DMS153 (cell line): ENCODE measurements at regions not wholly inside any gene's neighbourhood (a gene's known extent, or its start where the extent isn't known, plus 50 kb on each side); places are given as distances from the start of the nearest gene placed in this dataset.
"Not testable (repeated sequence)": the region's sequence is repeated elsewhere in the genome, so short reads cannot be mapped to it uniquely, and the experiment has no call there.

Experiments
- DNase-seq: peaks from one replicate; lab custom pipeline; 2025; lab: John Stamatoyannopoulos, UW

DNA sequence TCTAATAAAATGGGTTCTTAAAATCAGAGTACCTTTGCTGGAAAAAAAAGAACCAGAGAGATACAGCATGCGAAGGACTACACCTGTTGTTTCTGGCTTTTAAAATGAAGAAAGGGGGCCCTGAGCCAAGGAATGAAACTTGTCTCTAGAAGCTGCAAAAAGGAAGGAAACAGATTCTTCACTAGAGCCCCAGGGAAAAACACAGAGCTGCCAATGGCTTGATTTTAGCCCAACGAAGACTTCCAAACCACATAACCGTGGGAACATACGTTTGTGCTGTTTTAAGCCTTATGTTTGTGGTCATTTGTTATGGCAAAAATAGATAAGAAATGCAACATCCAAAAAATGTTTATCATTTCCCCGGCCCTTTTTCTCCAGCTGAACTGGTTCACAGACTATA is 780.0 kb downstream of the SORCS1 start:
- no peak for DNase-seq

DNA sequence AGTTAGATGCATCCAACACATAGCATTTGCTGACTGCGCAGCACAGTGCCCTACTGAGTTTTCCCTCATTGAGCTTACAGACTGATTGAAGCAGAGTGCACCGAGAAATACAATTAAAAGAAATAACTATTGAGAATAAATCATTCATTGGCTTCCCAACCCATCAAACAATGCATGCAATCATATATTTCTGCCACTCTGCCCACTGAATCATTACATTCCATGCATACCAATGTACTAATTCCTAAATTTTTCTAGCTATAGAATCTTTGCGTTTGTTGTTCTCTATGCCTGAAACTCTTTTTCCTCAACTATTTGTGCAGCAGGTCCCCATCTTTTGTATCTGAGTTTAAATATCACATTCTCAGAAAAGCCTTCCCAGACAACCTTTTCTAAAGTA is 783.8 kb downstream of the SORCS1 start:
- no peak for DNase-seq

DNA sequence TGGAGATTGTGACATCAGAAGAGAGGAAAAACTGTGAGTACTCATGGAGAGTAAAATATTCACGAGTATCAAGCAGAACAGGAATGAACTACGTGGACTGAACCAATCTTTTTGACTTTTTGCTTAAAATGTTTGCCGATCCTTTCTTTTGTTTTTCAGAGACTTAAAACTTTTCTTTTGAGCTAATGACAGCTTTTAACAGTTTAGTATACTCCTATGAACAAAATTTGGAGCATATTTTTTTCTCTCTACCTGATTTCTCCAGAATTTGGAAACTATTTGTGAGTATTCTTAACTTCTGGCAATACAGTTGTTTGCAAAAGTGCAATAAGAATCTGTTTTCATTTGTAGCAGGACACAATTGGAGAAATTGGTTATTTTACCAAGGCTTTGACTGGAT is 786.3 kb downstream of the SORCS1 start:
- no peak for DNase-seq

DNA sequence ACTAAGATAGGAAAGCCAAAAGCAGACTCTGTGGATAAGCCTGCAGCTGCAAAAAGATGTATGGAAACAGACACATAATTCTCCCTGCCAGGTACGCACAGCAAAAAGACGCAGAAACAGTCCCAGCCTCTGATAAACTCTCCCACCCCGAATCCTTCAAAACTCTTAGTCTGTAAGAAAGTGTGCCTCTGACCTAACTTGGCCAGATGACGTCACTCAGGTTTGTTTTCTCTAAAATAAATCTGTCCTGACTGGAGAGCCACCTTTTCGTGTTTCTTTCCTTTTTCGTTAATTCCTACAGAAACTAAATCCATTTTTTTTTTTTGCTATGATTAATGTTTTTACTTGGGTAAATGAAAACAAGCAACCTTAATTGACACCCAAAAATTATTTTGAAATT is 793.8 kb downstream of the SORCS1 start:
- DNase-seq = no peak

DNA sequence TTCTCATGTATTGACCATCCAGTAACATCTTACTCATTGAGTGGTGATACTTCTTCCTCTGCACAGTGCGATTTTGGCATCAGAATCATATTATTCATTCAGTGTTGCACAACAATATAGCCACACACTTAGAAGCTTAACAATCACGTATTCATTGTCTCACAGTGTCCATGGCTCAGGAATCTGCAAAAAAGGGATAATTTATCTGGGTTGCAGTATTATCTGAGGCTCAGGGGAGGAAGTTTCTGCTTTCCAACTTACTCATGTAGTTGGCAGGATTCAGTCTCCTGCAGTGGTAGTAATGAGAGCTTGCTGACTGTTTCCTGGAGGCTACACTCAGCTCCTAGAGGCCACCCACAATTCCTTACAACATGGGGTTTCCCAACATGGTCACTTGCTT is 803.6 kb downstream of the SORCS1 start:
- no peak for DNase-seq

DNA sequence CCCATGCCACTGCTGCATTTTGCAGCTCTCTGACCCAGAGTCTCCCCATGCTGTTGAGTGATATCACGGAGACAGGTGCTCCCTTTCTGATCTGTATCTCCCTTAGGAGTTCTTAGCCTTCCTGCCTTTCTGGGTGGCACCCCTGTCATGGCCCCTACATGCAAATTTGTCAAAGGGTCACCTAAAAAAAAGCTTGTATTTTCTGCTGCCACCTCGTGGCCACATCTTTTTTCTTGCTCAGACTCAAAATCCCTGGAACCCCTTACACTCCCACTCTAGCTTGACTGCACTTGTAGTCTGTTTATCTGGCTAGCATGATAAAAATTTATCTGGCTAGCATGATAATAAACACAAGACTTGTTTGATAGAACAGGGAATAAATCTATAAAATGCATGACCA is 809.1 kb downstream of the SORCS1 start:
- DNase-seq = no peak

DNA sequence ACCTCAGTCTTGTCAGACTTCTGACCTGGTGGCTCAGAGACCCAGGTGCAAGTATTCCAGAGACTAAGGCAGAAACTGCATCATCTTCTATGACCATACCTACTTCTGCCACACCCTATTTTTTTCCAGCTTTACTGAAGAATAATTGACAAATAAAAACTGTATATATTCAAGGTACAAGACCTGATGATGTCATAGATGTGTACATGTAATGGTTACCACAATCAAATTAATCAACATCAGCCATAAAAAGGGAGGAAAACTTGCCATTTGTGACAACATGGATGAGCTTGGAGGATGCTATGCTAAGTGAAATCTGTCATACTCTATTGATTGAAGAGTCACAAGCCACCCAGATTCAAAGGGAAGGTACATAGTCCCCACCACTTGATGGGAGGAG is 815.6 kb downstream of the SORCS1 start:
- no peak for DNase-seq

DNA sequence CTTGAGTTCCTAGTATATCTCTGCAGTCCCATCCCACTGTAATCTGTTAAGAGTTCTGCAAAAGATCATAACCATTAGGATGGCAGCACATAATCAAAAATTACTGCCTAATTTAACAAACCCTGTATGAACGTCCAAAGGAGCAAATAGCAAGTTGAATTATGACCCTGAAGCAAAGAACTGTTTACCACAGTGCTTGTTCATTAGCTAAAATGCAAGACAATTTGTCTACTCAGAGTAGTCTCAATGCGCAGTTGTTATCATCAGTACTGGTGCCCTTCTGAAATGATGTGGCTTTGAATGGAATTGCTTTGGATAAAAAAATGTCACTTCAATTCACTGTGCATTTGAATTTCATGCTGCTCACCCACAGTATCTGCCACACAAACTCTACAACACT is 817.0 kb downstream of the SORCS1 start:
- DNase-seq = no peak

DNA sequence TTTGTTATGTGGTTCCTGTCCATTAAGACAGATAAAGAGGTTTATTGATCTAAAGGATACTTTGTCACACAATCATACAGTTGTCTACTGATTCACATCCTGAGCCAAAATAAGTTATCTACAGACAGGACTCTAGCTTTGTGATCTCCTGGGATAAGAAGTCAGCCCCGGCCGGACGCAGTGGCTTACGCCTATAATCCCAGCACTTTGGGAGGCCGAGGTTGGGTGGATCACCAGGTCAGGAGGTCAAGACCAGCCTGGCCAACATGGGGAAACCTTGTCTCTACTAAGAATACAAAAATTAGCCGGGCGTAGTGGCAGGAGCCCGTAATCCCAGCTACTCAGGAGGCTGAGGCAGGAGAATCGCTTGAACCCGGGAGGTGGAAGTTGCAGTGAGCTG is 821.0 kb downstream of the SORCS1 start:
- DNase-seq = not testable (repeated sequence)

DNA sequence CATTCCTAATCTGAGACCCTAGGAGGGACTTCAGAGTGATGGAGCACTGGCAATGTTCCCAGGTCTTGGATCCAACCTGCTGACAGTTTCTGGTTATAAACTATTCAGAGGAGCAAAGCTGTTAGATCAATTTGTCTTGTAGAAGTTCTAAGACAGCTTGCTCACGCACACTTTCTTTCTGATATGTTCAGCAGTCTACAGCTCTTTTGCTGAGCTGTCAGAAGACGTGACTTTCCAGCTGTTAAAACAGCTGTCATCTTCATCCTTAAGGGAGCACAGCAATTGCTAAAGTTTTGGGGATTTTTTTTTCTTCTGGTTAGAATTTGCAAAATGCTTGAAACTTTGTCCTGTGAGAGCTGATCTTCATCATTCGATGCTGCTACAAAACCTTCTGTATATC is 823.1 kb downstream of the SORCS1 start:
- DNase-seq = no peak

DNA sequence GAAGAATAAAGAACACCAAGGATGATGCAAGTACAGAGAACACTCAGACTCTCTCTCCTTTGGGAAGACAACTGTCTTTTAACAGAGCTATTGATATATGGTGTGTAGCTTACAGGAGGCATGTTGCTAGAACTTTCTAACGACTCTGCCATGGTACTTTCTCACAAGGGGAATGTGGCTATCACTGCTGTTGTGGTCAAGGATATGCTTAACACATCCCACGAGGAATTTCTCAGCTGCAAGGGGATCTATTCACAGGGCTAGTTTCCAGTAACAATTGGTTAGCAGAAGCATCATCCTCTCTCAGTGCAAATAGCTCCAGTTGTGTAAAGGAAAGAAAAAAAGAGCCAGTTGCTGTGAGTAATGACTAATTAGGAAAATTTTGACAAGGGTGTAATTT is 826.0 kb downstream of the SORCS1 start:
- DNase-seq = no peak

DNA sequence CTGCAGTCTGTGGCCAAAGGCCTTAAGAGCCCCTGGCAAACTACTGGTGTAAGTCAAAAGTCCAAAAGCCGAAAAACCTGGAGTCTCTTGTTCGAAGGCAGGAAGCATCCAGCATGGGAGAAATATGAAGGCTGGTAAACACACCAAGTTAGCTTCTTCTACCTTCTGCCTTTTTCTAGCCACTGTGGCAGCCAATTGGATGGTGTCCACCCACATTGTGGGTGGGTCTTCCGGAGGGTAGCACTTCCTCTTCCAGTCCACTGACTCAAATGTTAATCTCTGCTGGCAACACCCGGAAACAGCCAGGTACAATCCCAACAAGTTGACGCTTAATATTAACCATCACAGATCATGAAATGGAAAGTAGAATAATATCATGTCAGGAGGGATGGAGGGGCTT is 827.6 kb downstream of the SORCS1 start:
- DNase-seq = no peak

DNA sequence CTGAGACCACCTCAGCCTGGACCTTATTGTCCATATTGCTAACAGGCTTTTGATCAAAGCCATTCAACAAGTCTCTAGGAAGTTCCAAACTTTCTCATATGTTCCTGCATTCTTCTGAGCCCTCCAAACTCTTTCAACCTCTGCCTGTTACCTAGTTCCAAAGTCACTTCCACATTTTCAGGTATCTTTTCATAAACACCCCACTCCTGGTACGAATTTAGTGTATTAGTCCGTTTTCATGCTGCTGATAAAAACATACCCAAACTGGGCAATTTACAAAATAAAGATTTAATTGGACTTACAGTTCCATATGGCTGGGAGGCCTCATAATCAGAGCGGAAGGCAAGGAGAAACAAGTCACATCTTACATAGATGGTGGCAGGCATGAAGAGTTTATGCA is 836.8 kb downstream of the SORCS1 start:
- no peak for DNase-seq

DNA sequence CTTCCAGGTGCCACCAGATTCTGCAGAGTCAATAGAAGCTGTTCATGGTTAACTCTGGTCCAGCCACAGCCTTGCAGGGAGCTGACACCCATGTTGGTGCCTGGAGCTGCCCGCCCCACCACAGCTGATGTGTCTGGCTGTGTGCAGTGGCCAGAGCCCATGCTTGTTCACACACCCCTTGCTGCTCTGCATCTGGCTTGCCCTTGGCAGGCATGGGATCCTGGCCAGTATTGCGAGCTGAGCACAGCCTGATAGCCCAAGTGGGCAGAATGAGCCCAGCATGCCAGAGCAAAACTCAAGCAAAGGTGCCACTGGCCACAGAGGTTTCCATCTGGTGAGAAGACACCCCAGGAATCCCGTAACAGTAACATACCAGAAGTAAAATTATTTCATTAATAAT is 843.6 kb downstream of the SORCS1 start:
- DNase-seq = no peak

DNA sequence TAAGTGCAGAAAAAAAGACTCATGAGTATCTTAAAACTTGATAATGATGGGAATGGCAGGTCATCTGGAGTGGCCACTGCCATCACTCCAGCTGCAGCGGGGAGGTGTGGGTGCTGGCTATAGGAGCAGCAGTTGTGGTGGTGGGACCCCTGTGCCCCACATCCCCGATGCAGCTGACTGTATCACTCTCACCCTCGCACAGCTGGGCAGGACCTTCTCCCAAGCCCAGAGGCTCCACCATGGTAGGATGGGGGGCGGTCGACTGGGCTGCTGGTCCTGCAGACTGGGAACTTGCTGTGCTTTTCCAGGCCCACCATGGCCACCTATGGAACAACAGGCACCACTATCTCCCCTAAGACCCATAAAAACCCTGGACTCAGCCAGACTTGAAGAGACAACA is 844.4 kb downstream of the SORCS1 start:
- DNase-seq = no peak

DNA sequence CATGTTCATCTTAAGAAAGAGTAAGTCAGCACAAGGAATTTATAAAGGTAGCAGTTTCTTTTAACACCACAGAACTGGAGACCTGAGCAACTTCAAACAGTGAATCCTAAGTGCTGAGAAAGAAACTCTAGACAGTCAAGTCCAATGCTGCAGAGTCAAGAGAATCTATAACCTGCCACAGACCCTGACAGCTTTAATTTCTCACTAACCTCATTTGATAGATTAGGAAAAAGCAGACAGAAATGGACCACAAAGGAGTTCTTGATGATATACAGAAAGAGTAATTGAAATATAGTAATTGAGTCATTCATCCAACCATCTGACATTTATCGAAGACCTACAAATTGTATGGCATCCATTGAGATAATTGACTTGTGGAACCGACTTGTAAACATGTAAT is 847.0 kb downstream of the SORCS1 start:
- no peak for DNase-seq

DNA sequence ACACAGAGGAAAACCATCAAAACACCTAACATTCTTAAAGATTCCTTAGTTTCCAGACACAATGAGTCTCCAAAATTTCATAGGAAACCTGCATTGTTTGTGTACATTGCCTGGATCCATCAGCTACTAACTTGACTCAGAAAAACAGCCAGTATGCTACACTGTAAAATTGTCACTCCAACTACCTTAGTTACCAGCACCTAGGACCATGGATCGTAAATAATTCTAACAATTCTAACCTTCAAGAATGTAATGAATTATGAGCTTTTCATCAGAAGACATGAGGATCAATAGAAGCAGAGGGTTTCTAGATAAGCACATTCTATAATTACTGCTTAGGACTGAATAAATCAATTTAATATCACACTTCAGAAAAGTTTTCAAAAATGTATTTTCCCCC is 851.5 kb downstream of the SORCS1 start:
- no peak for DNase-seq

DNA sequence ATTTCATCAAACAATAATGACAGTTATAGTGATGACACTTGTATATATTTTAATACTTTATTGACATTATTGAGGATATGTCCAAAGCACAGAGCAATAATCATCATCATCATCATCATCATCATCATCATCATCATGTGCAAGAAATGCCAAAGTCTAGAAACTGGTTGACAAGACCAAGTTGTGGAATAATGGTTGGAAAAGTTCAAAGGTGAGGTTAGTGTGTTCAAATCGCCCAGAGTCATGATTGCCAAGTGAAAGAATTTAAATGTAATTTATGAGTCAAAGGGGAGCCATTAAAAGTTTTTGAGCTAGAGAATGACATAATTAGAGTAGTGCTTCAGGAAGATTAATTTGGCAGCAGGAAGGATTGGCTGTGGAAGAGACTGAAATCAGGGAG is 852.4 kb downstream of the SORCS1 start:
- DNase-seq = no peak

DNA sequence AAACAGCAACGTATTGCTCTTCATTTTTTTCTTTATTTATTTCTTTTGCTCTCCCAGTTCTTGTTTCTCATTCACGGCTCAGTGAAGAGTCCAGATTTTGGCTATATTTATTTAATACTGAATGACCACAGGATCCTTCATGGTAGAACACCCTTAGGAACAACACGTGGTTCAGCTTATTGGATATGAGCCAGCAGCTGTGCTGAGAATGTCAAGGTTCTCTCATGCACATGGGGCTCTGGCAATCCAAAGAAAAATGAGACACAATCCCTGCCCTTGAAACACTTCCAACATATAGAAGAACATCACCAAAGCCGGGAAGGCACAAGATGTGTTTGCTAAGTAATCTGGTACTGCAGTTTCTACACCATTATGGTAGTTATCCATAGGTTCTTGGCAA is 852.9 kb downstream of the SORCS1 start:
- DNase-seq = no peak

DNA sequence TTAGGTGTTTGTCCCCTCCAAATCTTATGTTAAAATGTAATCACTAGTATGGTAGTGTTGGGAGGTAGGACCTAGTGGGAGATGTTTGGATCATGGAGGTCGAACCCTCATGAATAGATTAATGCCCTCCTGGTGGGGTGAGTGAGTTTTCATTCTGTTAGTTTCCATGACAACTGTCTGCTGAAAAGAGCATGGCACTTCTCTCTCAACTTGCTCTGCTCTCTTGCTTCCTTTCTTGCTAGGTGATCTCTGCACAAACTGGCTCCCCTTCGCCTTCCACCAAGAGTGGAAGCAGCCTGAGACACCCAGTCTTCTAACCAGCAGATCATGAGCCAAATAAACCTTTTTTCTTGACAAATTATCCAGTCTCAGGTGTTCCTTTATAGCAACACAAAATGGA is 853.9 kb downstream of the SORCS1 start:
- no peak for DNase-seq

DNA sequence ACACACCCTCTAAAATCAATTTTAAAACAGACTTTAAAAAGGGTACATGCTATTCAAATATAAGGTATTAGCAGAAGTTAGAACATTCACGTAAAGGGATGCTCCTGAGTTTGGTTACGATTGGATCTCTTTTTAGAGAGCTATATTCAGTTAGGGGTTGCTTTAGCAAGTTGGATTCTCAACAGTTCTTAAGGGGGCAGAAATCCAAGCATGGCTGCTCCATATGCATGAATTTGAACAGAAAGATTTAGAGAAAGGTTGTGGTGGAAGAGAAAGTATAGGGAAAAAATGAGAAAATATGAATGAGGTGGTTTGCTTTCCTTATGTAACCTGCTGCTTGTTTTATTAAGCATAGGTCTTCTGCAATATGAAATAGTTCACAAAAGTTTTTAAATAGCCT is 855.1 kb downstream of the SORCS1 start:
- no peak for DNase-seq

DNA sequence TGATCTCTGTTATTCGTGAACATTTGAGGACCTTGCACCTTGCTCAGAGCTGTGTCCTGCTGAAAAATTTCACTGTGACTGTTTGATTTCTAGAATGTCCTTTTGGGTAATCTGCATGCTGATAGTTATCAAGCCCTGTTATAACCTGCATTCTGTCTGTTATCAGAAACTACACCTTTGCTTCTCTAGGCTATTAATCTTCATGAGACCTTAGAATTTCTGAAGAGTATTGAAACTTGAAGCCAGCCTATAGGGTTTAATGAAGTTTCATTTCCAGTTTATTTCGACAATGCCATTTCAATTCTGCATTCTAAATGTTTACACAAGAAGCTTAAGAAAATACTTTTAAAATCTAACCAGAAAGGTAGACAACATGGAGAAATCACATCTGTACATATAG is 856.2 kb downstream of the SORCS1 start:
- no peak for DNase-seq

DNA sequence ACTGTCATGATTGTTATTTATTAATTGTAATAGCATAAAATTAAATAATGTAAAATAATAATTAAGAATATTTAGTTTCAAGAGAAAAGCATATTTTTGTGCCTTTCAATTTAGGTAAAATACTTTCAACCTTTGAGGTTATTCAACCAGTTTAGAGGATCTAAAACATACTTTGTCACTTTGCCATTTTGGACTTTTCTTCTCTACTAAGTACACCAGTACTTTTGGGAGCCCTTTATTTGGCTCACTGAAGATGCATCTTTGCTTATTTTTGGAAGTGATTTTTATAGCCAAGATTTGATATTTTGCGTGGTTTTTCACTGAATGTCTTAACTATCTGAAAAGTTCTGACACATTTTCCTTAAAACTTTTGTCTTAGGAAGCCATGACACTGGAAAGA is 860.5 kb downstream of the SORCS1 start:
- no peak for DNase-seq

DNA sequence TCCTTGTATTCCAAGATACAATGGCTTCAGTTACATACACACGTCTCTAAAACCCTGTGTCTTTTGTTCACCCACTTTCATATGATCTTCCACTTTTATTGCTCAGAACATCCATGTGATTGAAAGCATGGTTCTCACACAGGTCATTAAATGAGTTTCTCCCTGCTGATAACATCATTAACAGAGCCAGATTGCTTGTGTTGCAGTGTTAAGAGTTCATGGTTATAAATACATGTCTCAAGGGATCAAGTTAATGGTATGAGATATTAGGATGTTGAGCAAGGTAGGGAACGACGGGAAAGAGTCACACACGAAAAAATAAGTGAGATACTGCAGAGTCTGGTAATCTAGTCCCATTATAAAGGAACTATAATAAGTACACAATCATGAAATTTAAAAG is 861.5 kb downstream of the SORCS1 start:
- no peak for DNase-seq

DNA sequence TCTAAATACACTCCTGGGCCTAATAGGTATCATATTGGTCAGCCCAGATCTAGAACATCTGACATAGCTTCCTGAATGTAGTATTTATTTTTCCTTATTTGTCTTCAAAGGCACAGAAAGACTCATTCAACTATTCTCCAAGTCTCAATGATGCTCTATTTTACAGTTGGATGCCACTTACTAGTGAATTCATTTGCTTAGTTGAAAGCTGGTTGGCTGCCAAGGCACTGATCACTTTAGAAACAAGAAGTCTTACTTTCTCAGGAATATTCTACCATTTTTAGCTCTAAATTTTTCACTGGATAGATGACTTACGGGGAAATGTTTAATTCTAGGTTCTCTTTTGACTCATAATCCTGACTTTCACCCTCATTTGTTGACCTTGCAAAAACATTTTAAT is 863.4 kb downstream of the SORCS1 start:
- no peak for DNase-seq
